GM18858 (cell line): ENCODE measurements at regions not wholly inside any gene's neighbourhood (a gene's known extent, or its start where the extent isn't known, plus 50 kb on each side); places are given as distances from the start of the nearest gene placed in this dataset.

Source experiments
- ATAC-seq: cut with Tn5 transposase; IDR thresholded peaks from one replicate; pipeline ENCODE4 v1.9.1; 2021; ENCODE audit not compliant: unreplicated experiment

GRCh38 chr10:10432296-10433035, 585.2 kb upstream of the CELF2 start:
- no peak for ATAC-seq

- ATAC-seq = no peak
Observed at GRCh38 chr10:10434312-10434711, 583.4 kb upstream of the CELF2 start.

- no peak for ATAC-seq
Observed at GRCh38 chr10:10437886-10438285, 579.8 kb upstream of the CELF2 start.

GRCh38 chr10:10438335-10439100, 579.2 kb upstream of the CELF2 start:
- ATAC-seq = no peak

GRCh38 chr10:10456856-10457255, 560.8 kb upstream of the CELF2 start:
- no peak for ATAC-seq

GRCh38 chr10:10460451-10460850, 557.2 kb upstream of the CELF2 start:
- no peak for ATAC-seq

GRCh38 chr10:10462151-10462941, 555.3 kb upstream of the CELF2 start:
- no peak for ATAC-seq

GRCh38 chr10:10471758-10472157, 545.9 kb upstream of the CELF2 start:
- ATAC-seq = no peak

- ATAC-seq = no peak
Observed at GRCh38 chr10:10475812-10476211, 541.9 kb upstream of the CELF2 start.

GRCh38 chr10:10477844-10478243, 539.8 kb upstream of the CELF2 start:
- no peak for ATAC-seq

- ATAC-seq = no peak
Observed at GRCh38 chr10:10479465-10479864, 538.2 kb upstream of the CELF2 start.

GRCh38 chr10:10482613-10483012, 535.1 kb upstream of the CELF2 start:
- no peak for ATAC-seq

GRCh38 chr10:10489076-10489475, 528.6 kb upstream of the CELF2 start:
- no peak for ATAC-seq

GRCh38 chr10:10489805-10490571, 527.7 kb upstream of the CELF2 start:
- no peak for ATAC-seq

- no peak for ATAC-seq
Observed at GRCh38 chr10:10490581-10490980, 527.1 kb upstream of the CELF2 start.

- ATAC-seq = no peak
Observed at GRCh38 chr10:10492420-10492819, 525.3 kb upstream of the CELF2 start.

GRCh38 chr10:10493833-10494232, 523.8 kb upstream of the CELF2 start:
- ATAC-seq = no peak

- ATAC-seq = no peak
Observed at GRCh38 chr10:10497245-10497644, 520.4 kb upstream of the CELF2 start.

- no peak for ATAC-seq
Observed at GRCh38 chr10:10498781-10499180, 518.9 kb upstream of the CELF2 start.

- ATAC-seq = no peak
Observed at GRCh38 chr10:10499839-10500238, 517.8 kb upstream of the CELF2 start.

- no peak for ATAC-seq
Observed at GRCh38 chr10:10500937-10501336, 516.7 kb upstream of the CELF2 start.
